GM23338 (cell line): ENCODE measurements at regions not wholly inside any gene's neighbourhood (a gene's known extent, or its start where the extent isn't known, plus 50 kb on each side); places are given as distances from the start of the nearest gene placed in this dataset.

Experiments used
- ATAC-seq: fragments of 200-7000 bp; cut with Tn5 transposase; 3 replicates; pipeline ENCODE4 v1.9.1; 2020
- DNase-seq: peaks from one replicate; pipeline ENCODE4 v3.0.0-alpha.2; 2015; ENCODE audit warnings: low spot score
- H2AFZ ChIP-seq: fragments of 200-600 bp; sonication (generic); 2 replicates; pipeline ENCODE4 v1.8.0; 2016; ENCODE audit warnings: antibody characterized with exemption, mild to moderate bottlenecking, moderate library complexity
- H3F3A ChIP-seq: fragments of 200-600 bp; sonication (generic); replicated peaks from 2 replicates; pipeline ENCODE4 v1.8.0; 2017; ENCODE audit warnings: antibody characterized with exemption, mixed run types, low read depth
- H3K27ac ChIP-seq: fragments of 200-600 bp; sonication (generic); 2 replicates; pipeline ENCODE4 v1.6.1; 2016; ENCODE audit warnings: low read depth
- H3K27me3 ChIP-seq: fragments of 200-600 bp; sonication (generic); 2 replicates; pipeline ENCODE4 v1.8.0; 2016; ENCODE audit warnings: mild to moderate bottlenecking, mixed run types, moderate library complexity; ENCODE audit not compliant: insufficient read depth
- H3K36me3 ChIP-seq: fragments of 200-600 bp; sonication (generic); 2 replicates; pipeline ENCODE4 v1.8.0; 2016; ENCODE audit warnings: mild to moderate bottlenecking; ENCODE audit not compliant: insufficient read depth
- H3K4me1 ChIP-seq: fragments of 200-600 bp; sonication (generic); 2 replicates; pipeline ENCODE4 v1.8.0; 2016; ENCODE audit warnings: mild to moderate bottlenecking, moderate library complexity; ENCODE audit not compliant: insufficient read depth
- H3K4me2 ChIP-seq: fragments of 200-600 bp; sonication (generic); 2 replicates; pipeline ENCODE4 v1.7.1; 2017; ENCODE audit warnings: mixed run types
- H3K4me3 ChIP-seq: fragments of 200-600 bp; sonication (generic); 2 replicates; pipeline ENCODE4 v1.6.1; 2016; ENCODE audit warnings: mixed run types
- H3K79me2 ChIP-seq: fragments of 200-600 bp; sonication (generic); replicated peaks from 2 replicates; pipeline ENCODE4 v1.8.0; 2017; ENCODE audit warnings: mild to moderate bottlenecking; ENCODE audit not compliant: insufficient read depth
- H3K9me2 ChIP-seq: fragments of 200-600 bp; sonication (generic); 2 replicates; pipeline ENCODE4 v1.8.0; 2017; ENCODE audit not compliant: insufficient read depth
- H4K20me1 ChIP-seq: fragments of 200-600 bp; sonication (generic); replicated peaks from 2 replicates; pipeline ENCODE4 v1.8.0; 2017; ENCODE audit warnings: mild to moderate bottlenecking; ENCODE audit not compliant: insufficient read depth
- H3K27ac Mint-ChIP-seq: 2 replicates; pipeline ENCODE4 v1.8.0; 2020; ENCODE audit warnings: inconsistent platforms, mild to moderate bottlenecking, moderate library complexity, mixed read lengths
- H3K27me3 Mint-ChIP-seq: 3 replicates; pipeline ENCODE4 v1.8.0; 2022; ENCODE audit warnings: low read depth, mild to moderate bottlenecking, moderate library complexity, mixed read lengths, inconsistent platforms; ENCODE audit not compliant: insufficient read depth, poor library complexity
- H3K36me3 Mint-ChIP-seq: 3 replicates; pipeline ENCODE4 v1.8.0; 2021; ENCODE audit warnings: low read depth, mild to moderate bottlenecking, inconsistent platforms, moderate library complexity, mixed read lengths
- H3K4me1 Mint-ChIP-seq: 3 replicates; pipeline ENCODE4 v1.8.0; 2020; ENCODE audit warnings: mild to moderate bottlenecking, inconsistent platforms, mixed read lengths
- H3K4me3 Mint-ChIP-seq: 3 replicates; pipeline ENCODE4 v1.8.0; 2021; ENCODE audit warnings: moderate library complexity, mild to moderate bottlenecking, inconsistent platforms, mixed read lengths
- H3K9me3 Mint-ChIP-seq: 3 replicates; pipeline ENCODE4 v1.8.0; 2020; ENCODE audit warnings: moderate library complexity, mild to moderate bottlenecking, inconsistent platforms, mixed read lengths
- CREB1 ChIP-seq: fragments of 250-450 bp; sonication (Bioruptor Pico); IDR thresholded peaks from 2 replicates; pipeline ENCODE4 v1.5.0; 2020; ENCODE audit warnings: low read depth, mild to moderate bottlenecking, moderate library complexity
- CTCF ChIP-seq, 2 experiments: fragments of 200-600 bp in 1 of 2; sonication (generic) in 1 of 2; conservative IDR thresholded peaks; 2 replicates each; pipeline versions ENCODE4 v1.5.1 to v1.6.1; 2016 to 2017; ENCODE audit warnings: antibody characterized with exemption in 2 of 2, low read depth in 2 of 2, mild to moderate bottlenecking in 2 of 2, moderate library complexity in 1 of 2
- ETS1 ChIP-seq: IDR thresholded peaks from 2 replicates; pipeline ENCODE4 v1.6.1; 2016; ENCODE audit warnings: antibody characterized with exemption
- EZH2 ChIP-seq: fragments of 200-600 bp; sonication (generic); IDR thresholded peaks from one replicate; pipeline ENCODE4 v1.8.0; 2017; ENCODE audit warnings: antibody characterized with exemption, mild to moderate bottlenecking, low read depth; ENCODE audit not compliant: unreplicated experiment
- NANOG ChIP-seq: IDR thresholded peaks from 2 replicates; pipeline ENCODE4 v1.6.1; 2016; ENCODE audit warnings: antibody characterized with exemption, borderline replicate concordance
- REST ChIP-seq: IDR thresholded peaks from one replicate; pipeline ENCODE4 v1.6.1; 2018; ENCODE audit warnings: antibody characterized with exemption; ENCODE audit not compliant: unreplicated experiment
- STAT1 ChIP-seq: IDR thresholded peaks from one replicate; pipeline ENCODE4 v1.6.1; 2016; ENCODE audit warnings: antibody characterized with exemption; ENCODE audit not compliant: unreplicated experiment
- ZNF331 ChIP-seq: fragments of 250-450 bp; sonication (Bioruptor Pico); IDR thresholded peaks from 2 replicates; pipeline ENCODE4 v1.5.0; 2020; ENCODE audit warnings: low read depth, mild to moderate bottlenecking, moderate library complexity

GRCh38 chr5:126360467-126360866 is 62.7 kb upstream of the GRAMD2B start (continued):
- TF ChIP-seq CREB1 (CRISPR knock-in tag), result no peak
- TF ChIP-seq NANOG, result no peak
- no peak for TF ChIP-seq REST
- TF ChIP-seq CTCF (conservative IDR thresholded peaks at IDR 0.05; ENCODE audit: low read depth in 2 of 2), result no peak
- no peak for TF ChIP-seq ETS1
- no peak for TF ChIP-seq ZNF331 (CRISPR knock-in tag)
- TF ChIP-seq EZH2, result no peak

GRCh38 chr5:126363658-126364057 is 59.6 kb upstream of the GRAMD2B start:
- no peak overlapping the region for H3K27ac ChIP-seq
- H4K20me1 ChIP-seq, result no peaks in the 10 kb centered on the region
- H3K4me2 ChIP-seq, result no peak overlapping the region
- H3K36me3 ChIP-seq, result peaks cover 7% of the 10 kb centered on the region; the same call in 1 of the 2 replicates
- Mint-ChIP-seq H3K36me3 (no peaks in the 10 kb centered on the region), H3K4me1 (peaks cover 12% of the 10 kb centered on the region), H3K4me3 (no peak overlapping the region), H3K27ac (no peak overlapping the region), H3K9me3 (no peaks in the 10 kb centered on the region), H3K27me3 (peaks cover under 1% of the 10 kb centered on the region)
- no peak overlapping the region for H3K4me3 ChIP-seq
- H3K27me3 ChIP-seq, result no peaks in the 10 kb centered on the region
- DNase-seq (no peak), ATAC-seq (no peak)
- H3K4me1 ChIP-seq, result peaks cover 7% of the 10 kb centered on the region
- peaks cover 3% of the 10 kb centered on the region; the same call in 1 of the 2 replicates for H3K9me2 ChIP-seq
- no peak overlapping the region for H2AFZ ChIP-seq
- H3K79me2 ChIP-seq, result no peaks in the 10 kb centered on the region
- TF ChIP-seq CREB1 (CRISPR knock-in tag) (no peak), ETS1 (no peak), STAT1 (no peak), REST (no peak)
- no peaks in the 10 kb centered on the region for H3F3A ChIP-seq
